Lower leg skin (tissue), 4 donors: ENCODE measurements at regions not wholly inside any gene's neighbourhood (a gene's known extent, or its start where the extent isn't known, plus 50 kb on each side); places are given as distances from the start of the nearest gene placed in this dataset.

Experiments
- DNase-seq, 2 donors: peaks; one replicate each; pipeline ENCODE4 v3.0.0-alpha.2; 2019; ENCODE audit warnings: low spot score in 2 of 2
- H3K4me3 ChIP-seq: fragments of 200-600 bp; sonication (generic); 2 replicates; pipeline ENCODE4 v1.5.1; 2017; ENCODE audit warnings: mild to moderate bottlenecking, low read depth; ENCODE audit not compliant: poor library complexity, severe bottlenecking
- POLR2A ChIP-seq, 2 donors: fragments of 450-650 bp; IDR thresholded peaks; one replicate each; pipeline ENCODE4 v1.6.1; 2016 to 2017; ENCODE audit warnings: antibody characterized with exemption in 2 of 2, mild to moderate bottlenecking in 1 of 2, moderate library complexity in 1 of 2
- WGBS, 2 donors: methylation state at CpG; one replicate each; pipeline ENCODE4 v1.1.5; 2018; 5-methylcytosine and 5-hydroxymethylcytosine counted together
- intact Hi-C: fragments of 100-400 bp; cut with DNase I; formaldehyde crosslinking; loops from one replicate; pipeline ENCODE4 v1.15.0; 2023; ENCODE audit warnings: low total_unique reads
- TF ChIP-seq, protein P1 (sequence below), 3 donors: fragments of 450-650 bp; IDR thresholded peaks; one replicate each; pipeline ENCODE4 v1.5.1; 2016; ENCODE audit warnings: antibody characterized with exemption in 3 of 3, mild to moderate bottlenecking in 3 of 3, moderate library complexity in 2 of 3

DNA sequence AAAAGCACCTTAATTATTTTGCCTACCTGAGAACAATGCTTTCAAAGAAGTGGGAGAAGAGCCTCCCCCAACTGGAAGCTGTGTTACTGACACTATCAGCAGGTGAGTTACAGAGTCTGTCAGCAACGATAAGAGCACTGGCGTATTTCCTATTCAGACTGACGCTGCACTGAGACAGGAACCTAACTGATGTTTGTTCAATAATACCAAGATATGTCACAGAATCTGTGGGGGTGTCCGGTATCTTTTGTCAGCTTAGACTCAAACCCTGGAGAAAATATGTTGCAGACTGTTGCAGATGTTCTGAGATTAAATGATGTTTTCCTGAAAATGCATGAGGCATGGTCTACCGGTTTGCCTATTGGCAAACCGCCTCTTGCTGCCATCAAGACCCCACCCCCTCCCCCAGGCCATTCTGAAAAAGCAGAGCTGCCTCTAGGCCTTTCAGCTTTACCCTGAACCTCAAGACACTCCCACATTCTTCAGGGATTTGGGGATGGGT is 115.2 kb upstream of the KIT start:
- TF ChIP-seq POLR2A (IDR thresholded peaks at IDR 0.05), result no peak
- TF ChIP-seq, protein P1, sequence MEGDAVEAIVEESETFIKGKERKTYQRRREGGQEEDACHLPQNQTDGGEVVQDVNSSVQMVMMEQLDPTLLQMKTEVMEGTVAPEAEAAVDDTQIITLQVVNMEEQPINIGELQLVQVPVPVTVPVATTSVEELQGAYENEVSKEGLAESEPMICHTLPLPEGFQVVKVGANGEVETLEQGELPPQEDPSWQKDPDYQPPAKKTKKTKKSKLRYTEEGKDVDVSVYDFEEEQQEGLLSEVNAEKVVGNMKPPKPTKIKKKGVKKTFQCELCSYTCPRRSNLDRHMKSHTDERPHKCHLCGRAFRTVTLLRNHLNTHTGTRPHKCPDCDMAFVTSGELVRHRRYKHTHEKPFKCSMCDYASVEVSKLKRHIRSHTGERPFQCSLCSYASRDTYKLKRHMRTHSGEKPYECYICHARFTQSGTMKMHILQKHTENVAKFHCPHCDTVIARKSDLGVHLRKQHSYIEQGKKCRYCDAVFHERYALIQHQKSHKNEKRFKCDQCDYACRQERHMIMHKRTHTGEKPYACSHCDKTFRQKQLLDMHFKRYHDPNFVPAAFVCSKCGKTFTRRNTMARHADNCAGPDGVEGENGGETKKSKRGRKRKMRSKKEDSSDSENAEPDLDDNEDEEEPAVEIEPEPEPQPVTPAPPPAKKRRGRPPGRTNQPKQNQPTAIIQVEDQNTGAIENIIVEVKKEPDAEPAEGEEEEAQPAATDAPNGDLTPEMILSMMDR (IDR thresholded peaks at IDR 0.05), result no peak
- 70 to 71% methylated on average over 6 of the region's 6 CpGs for WGBS, 2 donors
- DNase-seq, result no peak
- no peak overlapping the region for H3K4me3 ChIP-seq
- intact Hi-C loops, result no loop called here

DNA sequence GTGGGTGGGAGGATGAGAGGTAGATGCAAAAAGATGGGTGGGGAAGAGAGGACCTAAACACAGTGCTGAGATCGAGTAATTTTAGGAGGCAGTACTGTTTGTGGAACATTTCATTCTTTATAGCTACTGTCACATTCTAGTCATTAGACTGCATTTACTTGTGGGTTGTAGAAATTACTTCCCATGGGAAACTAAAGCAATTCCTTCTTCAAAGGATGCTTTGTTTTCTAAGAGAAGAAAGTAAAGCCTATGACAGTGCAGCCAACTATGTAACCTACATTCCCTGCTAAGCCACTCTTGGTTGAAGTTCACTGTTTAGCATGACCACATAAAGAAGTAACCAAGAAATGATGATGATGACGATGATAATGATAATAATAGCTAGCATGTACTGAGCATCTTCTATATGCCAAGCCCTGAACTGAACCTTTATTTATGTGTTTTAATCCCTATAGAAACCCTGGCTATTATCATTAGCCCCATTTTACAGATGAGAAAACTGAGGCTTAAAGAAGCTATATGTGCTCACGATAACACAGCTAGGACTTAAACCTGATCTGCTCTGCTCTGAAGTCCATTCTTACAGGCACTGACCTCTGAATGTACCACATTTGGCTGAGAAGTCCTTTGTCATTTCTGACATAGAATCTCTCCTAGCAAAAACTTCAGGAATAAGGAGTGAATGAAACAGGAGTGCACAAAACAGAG is 114.5 kb upstream of the KIT start:
- 75 to 85% methylated on average over 3 of the region's 3 CpGs for WGBS, 2 donors
- no peak for DNase-seq
- no peak overlapping the region for H3K4me3 ChIP-seq
- intact Hi-C loops, result no loop called here
- no peak for TF ChIP-seq POLR2A (IDR thresholded peaks at IDR 0.05)
- TF ChIP-seq, protein P1 (IDR thresholded peaks at IDR 0.05), result no peak

DNA sequence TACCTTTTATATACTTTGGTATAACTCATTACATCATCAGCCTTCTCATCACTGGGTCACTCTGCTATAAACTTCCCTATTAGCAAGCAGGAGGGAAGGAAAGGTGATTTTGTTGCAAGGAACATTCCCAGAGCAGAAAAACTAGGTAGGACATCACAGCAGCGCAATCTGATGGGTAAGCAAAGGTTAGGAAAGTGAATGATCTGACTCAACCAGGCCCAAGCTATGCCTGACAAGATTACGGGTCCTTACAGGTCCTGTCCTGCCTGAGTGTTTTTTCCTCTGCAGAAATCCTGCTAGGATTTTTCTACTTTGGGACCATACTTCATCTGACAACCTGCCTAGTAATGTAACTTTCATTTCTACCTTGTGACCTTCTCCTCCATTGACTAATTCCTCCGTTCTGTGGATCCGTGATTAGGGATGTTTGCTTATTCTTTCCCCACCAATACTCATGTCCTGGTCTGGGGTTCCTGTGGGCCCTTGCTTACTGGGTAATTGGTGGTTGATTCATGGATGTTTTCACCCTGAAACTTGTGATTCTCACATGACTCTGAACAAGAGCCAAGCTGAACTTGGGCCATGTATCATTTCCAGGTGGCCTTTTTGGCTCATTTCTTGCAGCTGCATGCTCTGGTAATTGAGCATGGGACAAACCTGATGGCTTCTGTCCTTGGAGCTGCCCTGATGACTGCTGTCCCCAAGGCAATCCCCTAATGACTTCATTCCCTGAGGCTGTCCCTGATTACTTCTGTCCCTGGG is 111.9 kb upstream of the KIT start:
- no peak overlapping the region for H3K4me3 ChIP-seq
- TF ChIP-seq, protein P1 (IDR thresholded peaks at IDR 0.05), result no peak
- TF ChIP-seq POLR2A (IDR thresholded peaks at IDR 0.05), result no peak
- intact Hi-C loops, result no loop called here
- no peak for DNase-seq
- 47 to 51% methylated on average over 4 of the region's 4 CpGs for WGBS, 2 donors

DNA sequence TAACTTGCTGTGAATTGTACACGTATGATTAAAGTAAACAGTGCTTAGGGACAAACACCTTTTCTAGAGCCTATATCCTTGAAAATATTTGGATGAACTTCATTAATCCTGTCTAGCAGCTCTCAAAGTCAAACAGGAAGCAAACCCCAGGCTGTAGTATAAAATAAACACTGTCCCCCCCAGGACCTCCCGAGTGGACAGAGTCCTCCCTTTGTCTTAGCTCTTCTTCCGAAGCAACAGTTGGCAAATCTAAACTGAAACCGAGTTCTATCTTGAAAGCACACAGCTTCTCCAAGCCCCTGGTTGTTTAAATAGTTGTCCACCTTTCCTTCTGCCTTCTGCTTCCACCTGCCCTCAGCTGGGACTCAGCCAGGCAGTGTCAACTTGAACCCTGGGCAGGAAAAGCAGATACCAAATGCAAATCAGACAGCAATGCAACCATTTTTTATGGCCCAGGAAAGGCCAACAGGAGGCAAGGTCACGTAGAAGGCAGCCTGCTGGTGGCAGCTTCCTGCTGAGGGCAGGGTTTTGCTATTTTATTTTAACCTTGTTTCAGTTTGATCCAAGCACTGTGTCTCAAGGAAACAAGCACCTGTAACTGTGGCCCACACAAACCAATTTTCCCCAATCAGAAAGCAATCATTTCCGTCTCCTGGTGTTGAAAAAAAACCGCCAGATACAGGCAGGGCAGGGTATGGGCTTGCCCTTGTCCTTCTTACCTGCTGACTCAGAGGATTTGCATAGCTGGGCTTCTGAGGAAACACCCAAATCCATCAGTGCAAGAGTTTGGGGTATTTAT is 110.3 kb upstream of the KIT start:
- H3K4me3 ChIP-seq, result no peak overlapping the region
- 52 to 60% methylated on average over 7 of the region's 7 CpGs for WGBS, 2 donors
- intact Hi-C loops, result no loop called here
- TF ChIP-seq POLR2A (IDR thresholded peaks at IDR 0.05), result no peak
- TF ChIP-seq, protein P1 (IDR thresholded peaks at IDR 0.05), result no peak
- DNase-seq, result no peak

DNA sequence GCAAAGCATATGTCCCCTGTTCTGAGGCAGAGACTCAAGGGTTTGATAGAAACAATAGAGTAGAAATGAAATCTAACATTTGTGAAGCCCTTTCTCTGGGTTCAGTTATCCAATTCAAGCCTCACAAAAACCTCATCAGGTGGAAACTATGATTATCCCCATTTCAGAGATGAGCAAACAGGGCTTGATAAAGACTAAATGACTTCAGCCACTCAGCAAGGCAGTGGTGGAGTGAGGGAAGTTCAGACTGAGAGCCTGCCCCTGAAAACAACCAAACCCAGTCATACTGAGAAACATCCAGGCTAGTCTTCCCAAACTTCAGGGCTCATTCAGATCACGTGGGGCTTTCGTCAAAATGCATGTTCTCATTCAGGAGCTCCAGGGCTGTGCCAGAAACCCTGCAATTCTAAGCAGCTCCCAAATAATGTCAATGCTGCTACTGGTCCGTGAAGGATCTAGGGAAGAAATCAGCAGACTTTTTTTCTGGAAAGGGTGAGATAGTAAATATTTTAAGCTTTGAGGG is 109.6 kb upstream of the KIT start:
- DNase-seq, result no peak
- TF ChIP-seq, protein P1 (IDR thresholded peaks at IDR 0.05), result no peak
- TF ChIP-seq POLR2A (IDR thresholded peaks at IDR 0.05), result no peak
- intact Hi-C loops, result no loop called here
- 81 to 85% methylated on average over 3 of the region's 3 CpGs for WGBS, 2 donors
- no peak overlapping the region for H3K4me3 ChIP-seq
